ENCODE measurements at regions not wholly inside any gene's neighbourhood (a gene's known extent, or its start where the extent isn't known, plus 50 kb on each side); places are given as distances from the start of the nearest gene placed in this dataset.

- Mint-ChIP-seq H3K4me1 (no peaks in the 10 kb centered on the region), H3K27me3 (no peaks in the 10 kb centered on the region), H3K27ac (no peak overlapping the region), H3K4me3 (no peak overlapping the region), H3K9me3 (no peaks in the 10 kb centered on the region), H3K36me3 (no peaks in the 10 kb centered on the region)
- no peak for DNase-seq
- CTCF ChIA-PET: no interaction called here
Observed at GRCh38 chr4:37068580-37068979, 176.0 kb upstream of the NWD2 start.

- Mint-ChIP-seq H3K36me3 (no peaks in the 10 kb centered on the region), H3K27ac (no peak overlapping the region), H3K9me3 (no peaks in the 10 kb centered on the region), H3K4me3 (no peak overlapping the region), H3K4me1 (no peaks in the 10 kb centered on the region), H3K27me3 (no peaks in the 10 kb centered on the region)
- CTCF ChIA-PET: no interaction called here
- DNase-seq: no peak
Observed at GRCh38 chr4:37070041-37070440, 174.5 kb upstream of the NWD2 start.

- Mint-ChIP-seq H3K4me3 (no peak overlapping the region), H3K27me3 (no peaks in the 10 kb centered on the region), H3K9me3 (no peaks in the 10 kb centered on the region), H3K27ac (no peak overlapping the region), H3K4me1 (no peaks in the 10 kb centered on the region), H3K36me3 (no peaks in the 10 kb centered on the region)
- no peak for DNase-seq
- CTCF ChIA-PET: no interaction called here
Observed at GRCh38 chr4:37071576-37071975, 173.0 kb upstream of the NWD2 start.

GRCh38 chr4:37073226-37073840, 171.2 kb upstream of the NWD2 start:
- no peaks in the 10 kb centered on the region for H3K9me3 Mint-ChIP-seq
- no peak overlapping the region for H3K4me3 Mint-ChIP-seq
- DNase-seq: no peak
- no peaks in the 10 kb centered on the region for H3K4me1 Mint-ChIP-seq
- CTCF ChIA-PET: no interaction called here
- no peaks in the 10 kb centered on the region for H3K36me3 Mint-ChIP-seq
- H3K27me3 Mint-ChIP-seq: no peaks in the 10 kb centered on the region
- no peak overlapping the region for H3K27ac Mint-ChIP-seq

GRCh38 chr4:37082912-37083311, 161.6 kb upstream of the NWD2 start:
- Mint-ChIP-seq H3K9me3 (peaks cover 2% of the 10 kb centered on the region), H3K27ac (no peak overlapping the region), H3K4me3 (no peak overlapping the region), H3K36me3 (no peaks in the 10 kb centered on the region), H3K4me1 (no peaks in the 10 kb centered on the region), H3K27me3 (no peaks in the 10 kb centered on the region)
- DNase-seq: no peak
- CTCF ChIA-PET: no interaction called here

- Mint-ChIP-seq H3K4me3 (no peak overlapping the region), H3K27me3 (no peaks in the 10 kb centered on the region), H3K9me3 (no peaks in the 10 kb centered on the region), H3K36me3 (no peaks in the 10 kb centered on the region), H3K4me1 (no peaks in the 10 kb centered on the region), H3K27ac (no peak overlapping the region)
- CTCF ChIA-PET: no interaction called here
- no peak for DNase-seq
Observed at GRCh38 chr4:37095925-37096324, 148.6 kb upstream of the NWD2 start.

GRCh38 chr4:37101182-37101581, 143.4 kb upstream of the NWD2 start:
- Mint-ChIP-seq H3K4me3 (no peak overlapping the region), H3K27ac (no peak overlapping the region), H3K36me3 (no peaks in the 10 kb centered on the region), H3K27me3 (no peaks in the 10 kb centered on the region), H3K4me1 (no peaks in the 10 kb centered on the region), H3K9me3 (no peaks in the 10 kb centered on the region)
- CTCF ChIA-PET: no interaction called here
- DNase-seq: no peak

- CTCF ChIA-PET: no interaction called here
- no peak for DNase-seq
- no peak overlapping the region for H3K4me3 Mint-ChIP-seq
- H3K36me3 Mint-ChIP-seq: no peaks in the 10 kb centered on the region
- H3K4me1 Mint-ChIP-seq: no peaks in the 10 kb centered on the region
- H3K27ac Mint-ChIP-seq: no peak overlapping the region
- no peaks in the 10 kb centered on the region for H3K27me3 Mint-ChIP-seq
- no peaks in the 10 kb centered on the region for H3K9me3 Mint-ChIP-seq
Observed at GRCh38 chr4:37101686-37102085, 142.9 kb upstream of the NWD2 start.

- no peak for DNase-seq
- Mint-ChIP-seq H3K9me3 (no peaks in the 10 kb centered on the region), H3K27me3 (no peaks in the 10 kb centered on the region), H3K4me3 (no peak overlapping the region), H3K27ac (no peak overlapping the region), H3K36me3 (no peaks in the 10 kb centered on the region), H3K4me1 (no peaks in the 10 kb centered on the region)
- CTCF ChIA-PET: no interaction called here
Observed at GRCh38 chr4:37109756-37110155, 134.8 kb upstream of the NWD2 start.

GRCh38 chr4:37124800-37125199, 119.7 kb upstream of the NWD2 start:
- Mint-ChIP-seq H3K9me3 (no peaks in the 10 kb centered on the region), H3K27me3 (no peaks in the 10 kb centered on the region), H3K4me3 (no peak overlapping the region), H3K4me1 (no peaks in the 10 kb centered on the region), H3K27ac (no peak overlapping the region), H3K36me3 (no peaks in the 10 kb centered on the region)
- CTCF ChIA-PET: no interaction called here
- no peak for DNase-seq

- Mint-ChIP-seq H3K36me3 (no peaks in the 10 kb centered on the region), H3K9me3 (no peaks in the 10 kb centered on the region), H3K27ac (no peak overlapping the region), H3K4me3 (no peak overlapping the region), H3K27me3 (no peaks in the 10 kb centered on the region), H3K4me1 (no peaks in the 10 kb centered on the region)
- no peak for DNase-seq
- CTCF ChIA-PET: no interaction called here
Observed at GRCh38 chr4:37126051-37126450, 118.5 kb upstream of the NWD2 start.

- CTCF ChIA-PET: no interaction called here
- Mint-ChIP-seq H3K4me1 (no peaks in the 10 kb centered on the region), H3K27ac (no peak overlapping the region)
Observed at GRCh38 chr4:37130465-37130864, 114.1 kb upstream of the NWD2 start.

GRCh38 chr4:37132351-37132974, 112.1 kb upstream of the NWD2 start:
- Mint-ChIP-seq H3K27me3 (no peaks in the 10 kb centered on the region), H3K9me3 (no peaks in the 10 kb centered on the region), H3K4me1 (no peaks in the 10 kb centered on the region)

More at GRCh38 chr4:37130465-37130864, 114.1 kb upstream of the NWD2 start:
- H3K27me3 Mint-ChIP-seq: no peaks in the 10 kb centered on the region
- H3K9me3 Mint-ChIP-seq: no peaks in the 10 kb centered on the region
- no peak overlapping the region for H3K4me3 Mint-ChIP-seq
- no peak for DNase-seq
- H3K36me3 Mint-ChIP-seq: no peaks in the 10 kb centered on the region

GRCh38 chr4:37132975-37133360, 111.6 kb upstream of the NWD2 start:
- no peak for DNase-seq
- H3K9me3 Mint-ChIP-seq: no peaks in the 10 kb centered on the region
- no peak overlapping the region for H3K4me3 Mint-ChIP-seq
- no peaks in the 10 kb centered on the region for H3K4me1 Mint-ChIP-seq
- no peaks in the 10 kb centered on the region for H3K36me3 Mint-ChIP-seq
- no peaks in the 10 kb centered on the region for H3K27me3 Mint-ChIP-seq
- no peak overlapping the region for H3K27ac Mint-ChIP-seq
- CTCF ChIA-PET: no interaction called here

More at GRCh38 chr4:37132351-37132974, 112.1 kb upstream of the NWD2 start:
- no peak overlapping the region for H3K4me3 Mint-ChIP-seq
- CTCF ChIA-PET: no interaction called here
- H3K36me3 Mint-ChIP-seq: no peaks in the 10 kb centered on the region
- DNase-seq: no peak
- H3K27ac Mint-ChIP-seq: no peak overlapping the region

- Mint-ChIP-seq H3K4me1 (no peaks in the 10 kb centered on the region), H3K36me3 (no peaks in the 10 kb centered on the region), H3K4me3 (no peak overlapping the region), H3K9me3 (no peaks in the 10 kb centered on the region), H3K27me3 (no peaks in the 10 kb centered on the region), H3K27ac (no peak overlapping the region)
- no peak for DNase-seq
- CTCF ChIA-PET: no interaction called here
Observed at GRCh38 chr4:37138019-37138653, 106.4 kb upstream of the NWD2 start.
